PFSK-1 (cell line): ENCODE measurements at regions not wholly inside any gene's neighbourhood (a gene's known extent, or its start where the extent isn't known, plus 50 kb on each side); places are given as distances from the start of the nearest gene placed in this dataset.

Experiments used
- FOXP2 ChIP-seq: optimal IDR thresholded peaks from 2 replicates; pipeline ENCODE3; 2011; ENCODE audit warnings: borderline replicate concordance, control low read depth, inconsistent platforms; ENCODE audit not compliant: insufficient read depth; ENCODE audit errors: extremely low read length, extremely low read depth
- POLR2AphosphoS5 ChIP-seq: IDR thresholded peaks from 2 replicates; pipeline ENCODE4 v1.6.1; 2012; ENCODE audit warnings: low read depth, mild to moderate bottlenecking, control low read depth, low read length, moderate library complexity
- REST ChIP-seq, 2 experiments: IDR thresholded peaks; 2 replicates each; pipeline versions ENCODE4 v1.6.1 to v1.8.0; 2011 to 2012; ENCODE audit warnings: low read depth in 2 of 2, low read length in 2 of 2, control low read depth in 1 of 2, inconsistent platforms in 1 of 2, mild to moderate bottlenecking in 1 of 2, moderate library complexity in 1 of 2; ENCODE audit not compliant: insufficient read depth in 1 of 2
- SIN3A ChIP-seq: IDR thresholded peaks from 2 replicates; pipeline ENCODE4 v1.6.1; 2012; ENCODE audit warnings: mild to moderate bottlenecking, low read length, moderate library complexity, borderline replicate concordance; ENCODE audit not compliant: insufficient read depth
- TAF1 ChIP-seq: IDR thresholded peaks from 2 replicates; pipeline ENCODE4 v1.6.1; 2012; ENCODE audit warnings: low read length, control low read depth, borderline replicate concordance; ENCODE audit not compliant: insufficient read depth

GRCh38 chr1:221118176-221118937 is 239.1 kb downstream of the HLX start:
- TF ChIP-seq SIN3A (no peak), REST (IDR thresholded peaks at IDR 0.05; ENCODE audit: insufficient read depth in 1 of 2, low read depth in 2 of 2, low read length in 2 of 2) (no peak), POLR2AphosphoS5 (no peak), TAF1 (no peak), FOXP2 (no peak)

GRCh38 chr1:221118938-221119320 is 239.7 kb downstream of the HLX start:
- TF ChIP-seq POLR2AphosphoS5: no peak

GRCh38 chr1:221122501-221122900 is 243.3 kb downstream of the HLX start:
- TF ChIP-seq SIN3A (no peak), TAF1 (no peak), REST (IDR thresholded peaks at IDR 0.05; ENCODE audit: insufficient read depth in 1 of 2, low read depth in 2 of 2, low read length in 2 of 2) (no peak), POLR2AphosphoS5 (no peak), FOXP2 (no peak)

- TF ChIP-seq SIN3A (no peak), TAF1 (no peak), FOXP2 (no peak), REST (IDR thresholded peaks at IDR 0.05; ENCODE audit: insufficient read depth in 1 of 2, low read depth in 2 of 2, low read length in 2 of 2) (no peak), POLR2AphosphoS5 (no peak)
Measured at GRCh38 chr1:221125976-221126375, 246.7 kb downstream of the HLX start.

- no peak for TF ChIP-seq FOXP2
Measured at GRCh38 chr1:221137666-221138065, 258.4 kb downstream of the HLX start.

GRCh38 chr1:221138516-221138915 is 259.3 kb downstream of the HLX start:
- no peak for TF ChIP-seq FOXP2
- TF ChIP-seq SIN3A: no peak
- TF ChIP-seq POLR2AphosphoS5: no peak
- no peak for TF ChIP-seq TAF1
- TF ChIP-seq REST (IDR thresholded peaks at IDR 0.05; ENCODE audit: insufficient read depth in 1 of 2, low read depth in 2 of 2, low read length in 2 of 2): no peak
